ENCODE measurements at regions not wholly inside any gene's neighbourhood (a gene's known extent, or its start where the extent isn't known, plus 50 kb on each side); places are given as distances from the start of the nearest gene placed in this dataset.

DNA sequence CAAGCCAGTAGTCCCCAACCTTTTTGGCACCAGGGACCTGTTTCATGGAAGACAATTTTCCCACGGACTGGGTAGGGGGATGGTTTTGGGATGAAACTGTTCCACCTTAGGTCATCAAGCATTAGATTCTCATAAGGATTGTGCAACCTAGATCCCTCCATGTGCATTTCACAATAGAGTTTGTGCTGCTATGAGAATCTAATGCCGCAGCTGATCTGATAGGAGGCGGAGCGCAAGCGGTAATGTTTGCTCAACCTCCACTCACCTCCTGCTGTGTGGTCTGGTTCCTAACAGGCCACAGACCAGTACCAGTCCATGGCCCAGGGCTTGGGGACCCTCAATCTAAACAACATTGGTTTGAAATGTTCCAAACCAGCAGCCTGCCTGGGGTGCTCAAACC, 137.0 kb upstream of the STXBP5 start:
- TF ChIP-seq CTCF (IDR thresholded peaks at IDR 0.05) (no peak), POLR2A (IDR thresholded peaks at IDR 0.05) (no peak)

Measured in esophagus squamous epithelium (tissue), 4 donors.